HG03196 (cell line): ENCODE measurements at regions not wholly inside any gene's neighbourhood (a gene's known extent, or its start where the extent isn't known, plus 50 kb on each side); places are given as distances from the start of the nearest gene placed in this dataset.
"Not testable (repeated sequence)": the region's sequence is repeated elsewhere in the genome, so short reads cannot be mapped to it uniquely, and the experiment has no call there.

Source experiments
- ATAC-seq: cut with Tn5 transposase; IDR thresholded peaks from one replicate; pipeline ENCODE4 v1.9.1; 2021; ENCODE audit not compliant: unreplicated experiment

- no peak for ATAC-seq
Observed at GRCh38 chr4:117664706-117665444, 369.4 kb upstream of the NDST3 start.

- ATAC-seq: no peak
Observed at GRCh38 chr4:117676153-117676552, 358.1 kb upstream of the NDST3 start.

- ATAC-seq: no peak
Observed at GRCh38 chr4:117678861-117679260, 355.4 kb upstream of the NDST3 start.

GRCh38 chr4:117691572-117692351 lies 342.5 kb upstream of the NDST3 start:
- ATAC-seq: no peak

GRCh38 chr4:117692538-117692937 lies 341.7 kb upstream of the NDST3 start:
- ATAC-seq: no peak

- no peak for ATAC-seq
Observed at GRCh38 chr4:117699595-117699994, 334.7 kb upstream of the NDST3 start.

GRCh38 chr4:117700111-117700892 lies 334.0 kb upstream of the NDST3 start:
- ATAC-seq: no peak

GRCh38 chr4:117702353-117702752 lies 331.9 kb upstream of the NDST3 start:
- no peak for ATAC-seq

GRCh38 chr4:117704721-117705120 lies 329.6 kb upstream of the NDST3 start:
- ATAC-seq: no peak

- ATAC-seq: no peak
Observed at GRCh38 chr4:117740736-117741135, 293.6 kb upstream of the NDST3 start.

- ATAC-seq: not testable (repeated sequence)
Observed at GRCh38 chr4:117745379-117745778, 288.9 kb upstream of the NDST3 start.

- ATAC-seq: no peak
Observed at GRCh38 chr4:117755438-117755837, 278.8 kb upstream of the NDST3 start.

GRCh38 chr4:117768610-117769009 lies 265.7 kb upstream of the NDST3 start:
- no peak for ATAC-seq

- ATAC-seq: no peak
Observed at GRCh38 chr4:117770269-117771102, 263.8 kb upstream of the NDST3 start.

- no peak for ATAC-seq
Observed at GRCh38 chr4:117771647-117772337, 262.5 kb upstream of the NDST3 start.

- ATAC-seq: no peak
Observed at GRCh38 chr4:117773064-117773936, 261.0 kb upstream of the NDST3 start.

GRCh38 chr4:117777721-117778120 lies 256.6 kb upstream of the NDST3 start:
- no peak for ATAC-seq

- no peak for ATAC-seq
Observed at GRCh38 chr4:117783716-117784115, 250.6 kb upstream of the NDST3 start.

- no peak for ATAC-seq
Observed at GRCh38 chr4:117784266-117784665, 250.0 kb upstream of the NDST3 start.
